Activated CD4-positive, alpha-beta T cell treated with anti-CD3 and anti-CD28 coated beads, Interleukin-2, amount 10 ng/mL, durations not matched to agents 24 days and 14 days (primary cell): ENCODE measurements at regions not wholly inside any gene's neighbourhood (a gene's known extent, or its start where the extent isn't known, plus 50 kb on each side); places are given as distances from the start of the nearest gene placed in this dataset.

Experiments
- DNase-seq: peaks from one replicate; pipeline ENCODE4 v3.0.0; 2022
- H3K27ac Mint-ChIP-seq: one replicate; pipeline ENCODE4 v1.8.0; 2022; ENCODE audit warnings: mild to moderate bottlenecking, mixed read lengths
- H3K27me3 Mint-ChIP-seq: one replicate; pipeline ENCODE4 v1.8.0; 2022; ENCODE audit warnings: mixed read lengths
- H3K36me3 Mint-ChIP-seq: one replicate; pipeline ENCODE4 v1.8.0; 2022; ENCODE audit warnings: low read depth, mild to moderate bottlenecking, mixed read lengths
- H3K4me1 Mint-ChIP-seq: one replicate; pipeline ENCODE4 v1.8.0; 2021; ENCODE audit warnings: mixed read lengths
- H3K4me3 Mint-ChIP-seq: one replicate; pipeline ENCODE4 v1.8.0; 2022; ENCODE audit warnings: mild to moderate bottlenecking, moderate library complexity, mixed read lengths
- H3K9me3 Mint-ChIP-seq: one replicate; pipeline ENCODE4 v1.8.0; 2021; ENCODE audit warnings: mixed read lengths
- intact Hi-C: fragments of 100-400 bp; cut with micrococcal nuclease; formaldehyde crosslinking; loops from one replicate; pipeline ENCODE4 v1.15.1; 2023

DNA sequence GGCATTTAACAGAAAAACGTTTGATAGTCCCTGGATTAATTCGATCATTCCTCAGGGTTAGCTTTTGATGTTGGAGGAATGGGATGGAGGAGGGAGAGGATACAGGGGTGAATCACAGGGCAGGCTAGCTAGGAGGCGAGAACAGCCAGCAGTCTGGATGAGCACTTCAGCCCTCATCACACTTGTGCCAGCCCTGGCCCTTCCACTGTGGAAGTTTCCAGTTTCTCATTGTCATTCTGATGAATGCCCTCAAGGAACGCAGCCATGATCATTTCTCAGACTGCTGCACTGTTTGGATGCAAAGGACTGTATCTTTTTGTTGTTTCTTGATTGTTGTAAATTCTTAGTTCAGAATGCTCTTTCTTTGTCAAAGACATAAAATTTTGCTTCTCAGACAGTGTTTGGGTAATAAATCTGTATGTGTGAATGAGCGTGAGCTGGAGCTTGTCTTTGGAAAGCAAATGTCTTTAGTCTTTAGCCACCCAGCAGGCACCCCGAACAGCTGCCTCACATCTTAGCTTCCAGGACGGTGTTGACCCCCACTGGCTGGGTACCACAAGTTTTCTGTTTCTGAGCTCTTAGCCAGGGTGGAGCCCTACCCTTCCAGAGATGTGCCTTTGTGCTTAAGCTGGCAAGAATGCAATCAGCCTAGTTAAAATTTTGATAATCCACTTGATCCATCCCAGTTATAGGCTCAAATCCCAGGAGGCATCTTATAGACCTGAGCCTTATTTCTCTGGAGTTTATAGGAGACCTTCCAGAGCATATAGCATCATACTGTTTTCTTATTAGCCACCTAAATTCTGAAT lies 121.1 kb downstream of the PDCD6IP start:
- no peaks in the 10 kb centered on the region for H3K36me3 Mint-ChIP-seq
- intact Hi-C loops, result no loop called here
- no peak overlapping the region for H3K27ac Mint-ChIP-seq
- peaks cover 3% of the 10 kb centered on the region for H3K27me3 Mint-ChIP-seq
- H3K4me1 Mint-ChIP-seq, result no peaks in the 10 kb centered on the region
- no peaks in the 10 kb centered on the region for H3K9me3 Mint-ChIP-seq
- DNase-seq, result no peak
- no peak overlapping the region for H3K4me3 Mint-ChIP-seq

DNA sequence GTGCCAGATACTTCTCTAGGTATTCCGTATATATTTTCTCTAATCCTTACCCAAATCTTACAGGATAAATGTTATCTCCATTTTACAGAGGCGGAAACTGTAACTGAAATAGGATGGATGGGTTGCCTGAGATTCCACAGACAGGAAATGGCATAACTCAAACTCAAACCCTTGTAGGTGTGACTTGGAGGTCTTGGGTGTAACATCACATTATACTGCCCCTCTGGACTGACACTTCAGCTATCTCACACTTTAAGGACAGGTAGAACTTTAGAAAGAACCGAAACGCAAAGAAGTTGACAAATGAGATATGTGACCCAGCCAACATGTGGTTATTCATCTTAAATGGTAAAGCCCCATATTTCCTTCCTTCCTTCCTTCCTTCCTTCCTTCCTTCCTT lies 122.1 kb downstream of the PDCD6IP start:
- H3K4me3 Mint-ChIP-seq, result no peak overlapping the region
- no peaks in the 10 kb centered on the region for H3K36me3 Mint-ChIP-seq
- peaks cover 3% of the 10 kb centered on the region for H3K27me3 Mint-ChIP-seq
- intact Hi-C loops, result no loop called here
- no peaks in the 10 kb centered on the region for H3K4me1 Mint-ChIP-seq
- no peaks in the 10 kb centered on the region for H3K9me3 Mint-ChIP-seq
- H3K27ac Mint-ChIP-seq, result no peak overlapping the region
- no peak for DNase-seq

DNA sequence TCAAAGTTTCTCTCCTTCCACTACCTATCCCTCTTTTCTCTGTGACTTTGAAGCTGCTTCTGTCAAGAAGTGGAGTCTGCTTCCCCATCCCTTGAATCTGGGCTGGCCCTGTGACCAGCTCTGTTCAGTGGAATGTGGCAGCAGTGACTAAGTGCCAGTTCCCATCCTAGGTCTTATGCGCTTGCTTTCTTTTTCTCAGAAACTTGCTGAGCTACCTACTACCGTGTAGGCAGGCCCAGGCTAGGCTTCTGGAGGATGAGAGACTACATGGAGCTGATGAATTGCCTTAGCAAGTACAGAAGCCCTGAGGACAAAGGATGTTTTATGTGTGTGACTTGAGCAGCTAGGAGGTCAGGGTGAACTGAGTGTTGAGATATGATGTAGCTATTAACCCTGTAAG lies 123.2 kb downstream of the PDCD6IP start:
- DNase-seq, result no peak
- Mint-ChIP-seq H3K36me3 (no peaks in the 10 kb centered on the region), H3K4me1 (no peaks in the 10 kb centered on the region), H3K4me3 (no peak overlapping the region), H3K9me3 (no peaks in the 10 kb centered on the region), H3K27me3 (peaks cover 2% of the 10 kb centered on the region), H3K27ac (no peak overlapping the region)
- intact Hi-C loops, result no loop called here

DNA sequence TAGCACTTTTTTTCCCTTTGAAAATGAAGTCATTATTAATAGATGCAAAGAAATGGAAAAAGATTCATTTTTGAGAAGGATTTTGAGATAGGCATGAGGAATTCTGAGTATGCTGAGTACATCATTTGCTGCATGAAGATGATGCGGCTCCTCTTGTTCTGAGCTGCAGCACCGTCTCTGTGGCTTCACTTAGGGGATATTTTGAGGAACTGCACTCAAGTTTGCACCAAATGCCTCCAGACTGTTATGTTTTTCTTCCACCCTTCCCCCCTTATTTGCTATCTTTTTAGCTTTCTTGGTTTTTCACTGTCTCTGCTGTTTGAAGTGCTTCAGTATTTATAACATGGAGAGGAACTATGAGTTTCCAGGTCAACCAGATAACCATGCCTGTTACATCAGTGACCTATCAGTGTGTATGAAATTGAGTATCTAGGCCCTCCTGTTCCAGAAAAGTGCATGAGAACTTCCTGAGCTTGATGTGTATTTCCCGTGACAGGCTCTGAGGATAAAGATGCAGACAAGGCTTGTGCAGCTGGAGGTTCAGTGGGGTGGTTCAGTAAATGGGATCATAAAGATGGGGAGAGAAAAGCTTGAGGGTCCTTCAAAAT lies 128.7 kb downstream of the PDCD6IP start:
- Mint-ChIP-seq H3K4me1 (no peaks in the 10 kb centered on the region), H3K27me3 (peaks cover 5% of the 10 kb centered on the region), H3K36me3 (no peaks in the 10 kb centered on the region), H3K27ac (no peak overlapping the region), H3K4me3 (no peak overlapping the region), H3K9me3 (no peaks in the 10 kb centered on the region)
- no peak for DNase-seq
- intact Hi-C loops, result no loop called here

DNA sequence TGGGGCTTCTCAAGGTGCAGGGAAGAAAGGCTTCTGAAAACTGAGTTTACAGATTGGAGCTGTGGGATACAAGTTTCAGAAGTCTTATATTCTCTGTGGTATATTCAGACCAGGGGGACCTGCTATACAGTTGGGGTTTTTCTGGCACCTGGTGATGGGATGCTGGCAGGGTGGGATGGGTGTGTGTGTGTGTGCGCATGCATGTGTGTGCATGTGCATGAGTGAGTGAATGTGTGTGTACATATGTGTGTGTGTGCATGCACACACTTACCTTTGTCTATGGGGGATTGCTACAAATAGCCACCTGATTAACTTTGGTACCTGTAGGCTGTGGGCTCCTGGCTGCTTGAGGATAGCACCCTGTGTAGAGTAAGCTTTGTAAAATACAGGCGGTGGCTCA lies 131.4 kb downstream of the PDCD6IP start:
- H3K4me3 Mint-ChIP-seq, result no peak overlapping the region
- intact Hi-C loops, result no loop called here
- H3K4me1 Mint-ChIP-seq, result no peaks in the 10 kb centered on the region
- DNase-seq, result no peak
- peaks cover 5% of the 10 kb centered on the region for H3K27me3 Mint-ChIP-seq
- H3K36me3 Mint-ChIP-seq, result no peaks in the 10 kb centered on the region
- no peaks in the 10 kb centered on the region for H3K9me3 Mint-ChIP-seq
- no peak overlapping the region for H3K27ac Mint-ChIP-seq

DNA sequence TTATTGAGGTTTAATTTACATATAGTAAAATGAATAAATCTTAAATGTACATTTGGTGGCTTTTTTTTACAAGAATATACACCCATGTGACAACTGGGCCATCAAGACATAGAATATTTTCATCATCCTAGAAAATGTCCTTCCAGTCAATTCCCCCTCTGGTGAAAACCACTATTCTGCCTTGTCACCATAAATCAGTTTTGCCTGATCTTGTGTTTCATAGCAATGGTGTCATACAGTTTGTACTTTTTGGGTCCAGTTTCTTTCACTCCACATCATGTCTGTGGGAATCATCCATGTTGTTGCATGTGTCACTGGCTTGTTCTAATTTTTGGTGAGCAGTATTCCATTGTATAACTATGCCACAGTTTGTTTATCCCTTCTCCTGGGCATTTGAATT lies 133.1 kb downstream of the PDCD6IP start:
- no peaks in the 10 kb centered on the region for H3K36me3 Mint-ChIP-seq
- H3K27ac Mint-ChIP-seq, result no peak overlapping the region
- H3K27me3 Mint-ChIP-seq, result peaks cover 4% of the 10 kb centered on the region
- no peak for DNase-seq
- H3K4me3 Mint-ChIP-seq, result no peak overlapping the region
- peaks cover 7% of the 10 kb centered on the region for H3K9me3 Mint-ChIP-seq
- no peaks in the 10 kb centered on the region for H3K4me1 Mint-ChIP-seq
- intact Hi-C loops, result no loop called here

DNA sequence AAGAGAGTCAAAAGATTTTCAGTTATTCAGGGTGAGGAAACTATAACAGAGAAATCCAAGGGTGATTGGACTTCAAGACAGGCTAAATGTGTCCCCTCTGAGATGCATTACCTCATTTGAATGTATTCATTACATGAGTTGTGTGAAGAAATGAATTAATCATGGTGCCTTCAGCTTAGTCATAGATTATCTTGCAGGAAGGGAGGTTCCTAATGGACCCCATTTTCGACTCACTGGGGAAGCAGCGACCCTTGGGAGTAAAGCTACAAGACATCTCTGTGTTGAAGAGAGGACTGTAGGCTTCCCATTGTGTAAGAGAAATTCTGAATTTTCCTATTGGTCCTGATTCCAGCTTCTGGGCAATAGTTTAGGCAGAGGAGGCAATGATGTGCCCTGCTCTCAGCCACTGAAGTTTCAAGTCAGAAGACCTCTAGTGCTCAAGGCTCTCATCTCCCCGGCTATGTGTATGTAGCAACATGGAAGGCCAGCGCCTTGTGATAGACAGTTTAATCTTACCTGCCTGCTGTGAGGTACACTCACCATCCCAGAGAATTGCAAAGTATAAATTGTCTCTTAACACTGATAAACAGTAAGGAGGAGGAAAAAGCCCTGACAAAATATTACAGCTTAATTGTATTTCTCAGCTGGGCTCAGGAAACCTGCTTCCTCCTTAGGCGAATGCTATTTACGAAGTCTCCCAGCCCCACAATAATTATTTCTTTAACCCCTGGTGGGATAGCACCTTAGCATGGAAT lies 133.8 kb downstream of the PDCD6IP start:
- intact Hi-C loops, result no loop called here
- H3K27me3 Mint-ChIP-seq, result peaks cover 7% of the 10 kb centered on the region
- no peak for DNase-seq
- no peak overlapping the region for H3K4me3 Mint-ChIP-seq
- H3K27ac Mint-ChIP-seq, result no peak overlapping the region
- H3K4me1 Mint-ChIP-seq, result no peaks in the 10 kb centered on the region
- H3K9me3 Mint-ChIP-seq, result peaks cover 7% of the 10 kb centered on the region
- H3K36me3 Mint-ChIP-seq, result no peaks in the 10 kb centered on the region

DNA sequence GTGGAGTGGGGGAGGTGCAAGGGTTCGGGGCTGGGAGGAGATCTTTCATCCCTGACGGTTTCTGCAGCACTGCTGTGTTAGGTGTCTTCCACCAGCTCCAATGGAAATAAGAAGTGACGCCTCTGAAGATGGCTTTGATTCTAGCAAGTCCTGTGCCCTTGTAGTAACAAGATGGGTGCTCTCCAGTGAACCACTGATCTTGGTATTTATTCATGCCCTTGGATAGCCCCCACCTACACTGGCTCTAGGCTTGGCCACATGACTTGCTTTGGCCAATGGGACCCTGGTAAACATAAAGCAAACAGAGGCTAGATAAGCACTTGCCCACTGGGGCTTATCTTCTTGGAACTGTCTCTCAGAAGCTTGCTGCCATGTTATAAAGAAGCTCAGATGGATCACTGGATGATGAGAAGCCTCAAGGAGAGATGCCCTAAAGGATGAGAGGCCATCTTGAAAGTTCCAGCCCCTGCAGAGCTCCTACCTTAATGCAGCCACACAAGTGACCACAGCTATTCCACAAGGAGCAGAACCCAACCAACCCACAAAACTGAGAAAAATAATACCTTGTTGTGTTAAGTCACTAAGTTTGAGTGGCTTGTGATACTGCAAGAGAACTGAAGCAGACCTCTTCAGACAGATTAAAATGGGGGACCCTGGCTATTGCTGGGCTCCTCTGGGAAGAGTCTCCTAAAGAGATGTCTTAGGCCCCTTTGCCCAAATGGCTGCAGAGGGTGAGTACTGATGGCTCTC lies 137.9 kb downstream of the PDCD6IP start:
- intact Hi-C loops, result no loop called here
- H3K27me3 Mint-ChIP-seq, result peaks cover 11% of the 10 kb centered on the region

DNA sequence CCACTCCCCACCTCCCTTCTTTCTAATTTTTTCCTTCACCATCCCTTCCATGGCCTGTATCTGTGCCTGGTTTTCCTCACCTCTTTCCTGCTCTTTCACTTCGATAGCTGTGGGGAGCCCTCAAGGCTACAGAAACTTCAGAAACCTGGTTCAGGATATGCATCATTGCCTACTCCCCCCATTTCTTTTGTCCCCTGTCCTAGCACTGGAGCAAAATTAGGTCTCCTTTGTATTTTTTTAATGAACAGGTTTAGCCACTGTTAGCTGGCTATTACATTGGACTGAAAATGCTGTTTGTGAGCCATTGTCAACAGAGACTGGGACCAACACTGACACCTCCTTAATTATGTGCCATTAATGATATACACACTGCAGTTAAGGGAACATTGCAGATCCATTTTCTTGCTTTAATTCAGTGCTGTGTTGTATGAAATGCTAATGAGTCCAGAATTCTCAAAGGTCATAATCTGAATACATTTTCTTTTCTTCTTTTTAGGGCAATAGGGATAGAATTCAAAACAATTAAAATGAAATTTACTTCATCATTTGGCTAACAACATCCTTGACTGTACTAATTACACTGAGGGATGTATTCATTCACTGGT lies 138.6 kb downstream of the PDCD6IP start:
- Mint-ChIP-seq H3K36me3 (no peaks in the 10 kb centered on the region), H3K27me3 (peaks cover 7% of the 10 kb centered on the region), H3K4me1 (no peaks in the 10 kb centered on the region), H3K4me3 (no peak overlapping the region), H3K9me3 (peaks cover 7% of the 10 kb centered on the region), H3K27ac (no peak overlapping the region)
- no peak for DNase-seq
- intact Hi-C loops, result no loop called here

More for the DNA sequence above, 137.9 kb downstream of the PDCD6IP start:
- Mint-ChIP-seq H3K27ac (no peak overlapping the region), H3K4me3 (no peak overlapping the region), H3K9me3 (peaks cover 7% of the 10 kb centered on the region), H3K36me3 (no peaks in the 10 kb centered on the region), H3K4me1 (no peaks in the 10 kb centered on the region)
- no peak for DNase-seq

DNA sequence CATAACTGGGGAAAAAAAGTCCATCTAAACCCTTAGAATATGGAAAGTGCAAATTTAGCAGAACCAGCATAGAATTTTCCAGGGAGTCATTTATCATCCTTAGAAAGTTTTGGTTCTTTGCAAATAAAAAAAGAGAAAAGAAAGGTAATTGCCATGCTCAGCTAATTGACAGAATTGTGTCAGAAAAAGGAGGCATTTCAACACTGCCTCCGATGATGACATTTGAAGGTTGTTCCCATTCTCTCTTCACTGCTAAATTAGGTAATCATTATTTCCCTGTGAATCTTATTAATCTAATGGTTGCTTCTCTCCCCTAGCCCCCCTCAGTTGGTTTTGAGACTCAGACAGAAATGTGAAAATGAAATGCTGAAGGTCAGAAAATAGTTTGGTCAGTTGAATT lies 139.2 kb downstream of the PDCD6IP start:
- intact Hi-C loops, result no loop called here
- peaks cover 7% of the 10 kb centered on the region for H3K27me3 Mint-ChIP-seq
- no peaks in the 10 kb centered on the region for H3K36me3 Mint-ChIP-seq
- peaks cover 7% of the 10 kb centered on the region for H3K9me3 Mint-ChIP-seq
- no peaks in the 10 kb centered on the region for H3K4me1 Mint-ChIP-seq
- DNase-seq, result no peak
- H3K4me3 Mint-ChIP-seq, result no peak overlapping the region
- H3K27ac Mint-ChIP-seq, result no peak overlapping the region

DNA sequence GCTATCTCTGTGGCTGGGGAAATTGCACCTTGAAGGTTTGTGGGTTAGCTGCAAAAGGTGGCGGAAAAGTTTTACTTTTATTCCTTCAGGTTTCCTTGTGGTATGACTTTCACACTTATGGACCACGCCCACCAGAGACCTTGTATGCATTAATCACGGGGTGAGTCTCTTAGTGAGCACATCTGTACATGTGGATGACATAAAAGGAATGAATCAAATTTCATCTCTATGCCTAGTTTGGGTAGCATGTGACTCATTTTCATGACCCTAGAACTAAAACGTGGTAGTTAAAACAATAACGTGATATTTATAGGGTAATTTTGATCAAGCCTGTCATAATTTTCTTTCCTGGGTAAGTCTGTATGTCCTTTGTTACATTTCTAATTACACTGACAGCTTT lies 141.7 kb downstream of the PDCD6IP start:
- peaks cover 6% of the 10 kb centered on the region for H3K9me3 Mint-ChIP-seq

DNA sequence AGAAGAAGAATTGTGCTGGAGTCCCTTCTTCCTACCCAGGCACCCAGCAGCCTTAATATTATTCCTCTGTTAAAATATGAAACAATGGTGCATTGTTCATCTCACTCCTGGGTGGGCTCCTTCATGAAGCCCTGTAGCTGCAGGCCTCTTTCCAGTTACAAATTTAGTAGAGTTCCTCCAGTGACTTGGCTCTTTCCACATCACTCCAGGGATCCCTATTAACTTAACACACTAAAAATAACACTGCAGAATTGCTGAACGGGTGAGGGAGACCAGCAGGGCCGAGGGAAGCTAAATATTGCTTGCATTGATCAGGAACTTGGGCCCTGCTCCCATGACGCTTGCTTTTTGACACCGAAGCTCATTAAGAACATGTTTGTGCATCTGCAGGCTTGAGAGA lies 142.3 kb downstream of the PDCD6IP start:
- Mint-ChIP-seq H3K27ac (no peak overlapping the region), H3K36me3 (no peaks in the 10 kb centered on the region), H3K27me3 (peaks cover 7% of the 10 kb centered on the region), H3K9me3 (no peaks in the 10 kb centered on the region), H3K4me3 (no peak overlapping the region), H3K4me1 (no peaks in the 10 kb centered on the region)
- DNase-seq, result no peak
- intact Hi-C loops, result no loop called here

More for the DNA sequence above, 141.7 kb downstream of the PDCD6IP start:
- H3K27me3 Mint-ChIP-seq, result peaks cover 7% of the 10 kb centered on the region
- no peak overlapping the region for H3K4me3 Mint-ChIP-seq
- H3K4me1 Mint-ChIP-seq, result no peaks in the 10 kb centered on the region
- intact Hi-C loops, result no loop called here
- no peaks in the 10 kb centered on the region for H3K36me3 Mint-ChIP-seq
- DNase-seq, result no peak
- H3K27ac Mint-ChIP-seq, result no peak overlapping the region

DNA sequence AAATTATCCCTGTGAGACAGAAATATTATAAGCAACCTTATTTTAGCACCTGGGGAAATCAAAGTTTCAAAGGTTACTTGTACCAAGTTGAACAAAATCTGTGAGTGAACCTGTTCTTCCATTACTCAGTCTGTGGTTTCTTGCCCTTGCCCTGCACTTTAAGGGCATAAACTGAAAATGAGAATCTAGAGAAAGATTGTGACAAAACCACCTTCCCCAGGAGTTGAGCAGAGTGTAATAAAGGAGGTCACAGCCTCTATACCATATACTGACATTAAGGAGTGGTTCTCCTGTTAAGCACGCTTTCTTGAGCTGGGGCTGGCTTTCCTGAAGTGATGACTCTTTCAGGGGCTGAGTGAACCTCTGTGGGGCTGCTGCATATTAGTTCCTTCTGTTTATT lies 143.4 kb downstream of the PDCD6IP start:
- intact Hi-C loops, result no loop called here
- H3K27ac Mint-ChIP-seq, result no peak overlapping the region
- H3K4me1 Mint-ChIP-seq, result no peaks in the 10 kb centered on the region
- no peaks in the 10 kb centered on the region for H3K36me3 Mint-ChIP-seq
- no peak overlapping the region for H3K4me3 Mint-ChIP-seq
- H3K9me3 Mint-ChIP-seq, result no peaks in the 10 kb centered on the region
- peaks cover 7% of the 10 kb centered on the region for H3K27me3 Mint-ChIP-seq
- DNase-seq, result no peak
